ENCODE measurements at regions not wholly inside any gene's neighbourhood (a gene's known extent, or its start where the extent isn't known, plus 50 kb on each side); places are given as distances from the start of the nearest gene placed in this dataset.
"Not testable (repeated sequence)": the region's sequence is repeated elsewhere in the genome, so short reads cannot be mapped to it uniquely, and the experiment has no call there.

- Histone ChIP-seq H2AFZ (ENCODE audit: low read length) (no peak overlapping the region), H3K4me3 (ENCODE audit: low read depth, low read length, poor library complexity, severe bottlenecking) (no peak overlapping the region), H3K36me3 (ENCODE audit: insufficient read depth, low read length) (no peaks in the 10 kb centered on the region), H3K9me3 (ENCODE audit: low read length) (no peaks in the 10 kb centered on the region), H3K4me2 (ENCODE audit: low read length) (no peak overlapping the region), H3K79me2 (ENCODE audit: insufficient read depth, low read length) (no peaks in the 10 kb centered on the region), H3K27ac (ENCODE audit: low read depth, low read length, poor library complexity, severe bottlenecking) (no peak overlapping the region), H4K20me1 (ENCODE audit: insufficient read depth, low read length) (no peaks in the 10 kb centered on the region), H3K9ac (ENCODE audit: low read length) (no peak overlapping the region), H3K4me1 (ENCODE audit: insufficient read depth, low read length, severe bottlenecking) (no peaks in the 10 kb centered on the region), H3K9me2 (ENCODE audit: low read depth, low read length) (no peaks in the 10 kb centered on the region), H3K27me3 (ENCODE audit: insufficient read depth, low read length) (no peaks in the 10 kb centered on the region), H3F3A (ENCODE audit: insufficient read depth, low read length) (no peaks in the 10 kb centered on the region)
- TF ChIP-seq CTCF (IDR thresholded peaks at IDR 0.05; ENCODE audit: low read length) (no peak), EZH2 (IDR thresholded peaks at IDR 0.05; ENCODE audit: borderline replicate concordance, low read length) (no peak)
Measured at GRCh38 chr2:118374974-118375755, 286.9 kb downstream of the INSIG2 start.

DNA sequence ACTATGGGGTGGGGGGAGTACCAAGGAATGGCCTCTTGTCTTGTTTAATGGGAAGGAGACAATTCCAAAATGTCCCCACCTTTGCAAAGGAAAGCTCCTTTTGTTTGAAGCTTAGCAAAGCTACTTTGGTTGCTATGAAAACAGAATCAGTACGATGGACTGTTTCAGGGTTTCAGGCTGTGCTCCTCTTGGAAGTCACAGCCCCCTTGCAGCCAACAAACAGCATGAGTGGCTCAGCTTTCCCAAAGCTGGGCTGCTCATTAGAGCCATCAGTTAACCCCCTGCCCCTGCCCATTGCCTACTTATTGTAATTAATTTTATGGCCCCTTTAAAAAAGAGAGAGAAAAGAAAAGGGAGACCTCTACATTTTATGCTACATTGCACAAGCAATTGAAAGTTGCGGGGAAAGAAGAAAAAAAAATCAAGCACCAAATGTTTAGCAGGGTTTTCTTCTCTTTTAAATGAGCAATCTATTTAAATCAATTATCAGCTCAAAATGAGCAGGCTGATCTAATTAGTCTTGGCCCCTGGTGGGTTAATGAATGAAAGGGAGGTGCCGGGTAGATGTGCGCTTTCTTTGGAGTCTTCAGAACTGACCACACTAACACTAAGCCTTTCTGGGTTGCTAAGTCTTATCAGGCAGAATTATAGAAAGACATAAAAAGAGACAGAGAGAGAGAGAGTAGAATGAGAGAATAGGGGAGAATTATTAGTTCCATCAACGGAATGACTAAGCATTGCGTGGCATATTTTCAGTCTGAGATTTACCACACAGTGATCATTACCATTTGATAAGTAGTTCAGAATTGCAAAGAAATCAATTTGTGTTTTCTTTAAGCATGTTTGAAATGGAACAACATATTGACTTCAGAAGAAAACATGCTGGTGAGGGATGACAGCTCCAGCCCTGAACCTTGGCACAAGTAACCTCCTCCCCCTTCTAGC lies 284.9 kb downstream of the INSIG2 start:
- Histone ChIP-seq H3K36me3 (ENCODE audit: insufficient read depth, low read length) (no peaks in the 10 kb centered on the region), H3F3A (ENCODE audit: insufficient read depth, low read length) (no peaks in the 10 kb centered on the region), H3K9me3 (ENCODE audit: low read length) (no peaks in the 10 kb centered on the region), H3K9me2 (ENCODE audit: low read depth, low read length) (no peaks in the 10 kb centered on the region), H3K9ac (ENCODE audit: low read length) (no peak overlapping the region), H3K27me3 (ENCODE audit: insufficient read depth, low read length) (no peaks in the 10 kb centered on the region), H3K4me2 (ENCODE audit: low read length) (no peak overlapping the region), H3K4me1 (ENCODE audit: insufficient read depth, low read length, severe bottlenecking) (no peaks in the 10 kb centered on the region), H3K4me3 (ENCODE audit: low read depth, low read length, poor library complexity, severe bottlenecking) (no peak overlapping the region), H3K79me2 (ENCODE audit: insufficient read depth, low read length) (no peaks in the 10 kb centered on the region), H3K27ac (ENCODE audit: low read depth, low read length, poor library complexity, severe bottlenecking) (no peak overlapping the region), H2AFZ (ENCODE audit: low read length) (no peak overlapping the region), H4K20me1 (ENCODE audit: insufficient read depth, low read length) (no peaks in the 10 kb centered on the region)
- no peak for TF ChIP-seq CTCF (IDR thresholded peaks at IDR 0.05; ENCODE audit: low read length)
- TF ChIP-seq EZH2 (IDR thresholded peaks at IDR 0.05; ENCODE audit: borderline replicate concordance, low read length) = no peak

DNA sequence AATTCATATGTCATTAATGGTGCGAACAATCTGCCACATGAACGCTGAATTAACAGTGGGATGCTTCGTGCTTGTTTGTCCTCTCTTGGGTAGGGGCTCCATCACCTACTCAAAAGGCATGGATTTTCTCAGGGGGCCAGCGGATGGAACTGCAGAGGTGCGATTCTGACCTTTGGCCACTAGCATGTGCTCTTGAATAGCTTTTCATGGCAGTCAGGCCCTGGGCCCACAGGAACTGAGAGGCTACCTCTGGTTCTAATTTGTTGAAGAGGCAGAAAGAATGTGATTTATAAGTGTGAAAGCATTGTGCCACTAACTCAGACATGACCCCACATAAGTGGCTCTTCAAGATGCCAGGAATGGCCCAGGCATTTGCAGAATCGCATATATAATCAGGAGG lies 283.2 kb downstream of the INSIG2 start:
- no peak for TF ChIP-seq EZH2 (IDR thresholded peaks at IDR 0.05; ENCODE audit: borderline replicate concordance, low read length)
- TF ChIP-seq CTCF (IDR thresholded peaks at IDR 0.05; ENCODE audit: low read length) = peak; percentile 60
- no peak overlapping the region for H3K27ac ChIP-seq (ENCODE audit: low read depth, low read length, poor library complexity, severe bottlenecking)
- no peaks in the 10 kb centered on the region for H4K20me1 ChIP-seq (ENCODE audit: insufficient read depth, low read length)
- no peaks in the 10 kb centered on the region for H3K9me2 ChIP-seq (ENCODE audit: low read depth, low read length)
- H3K36me3 ChIP-seq (ENCODE audit: insufficient read depth, low read length) = no peaks in the 10 kb centered on the region
- no peaks in the 10 kb centered on the region for H3K79me2 ChIP-seq (ENCODE audit: insufficient read depth, low read length)
- no peaks in the 10 kb centered on the region for H3K4me1 ChIP-seq (ENCODE audit: insufficient read depth, low read length, severe bottlenecking)
- no peaks in the 10 kb centered on the region for H3K9me3 ChIP-seq (ENCODE audit: low read length)
- no peaks in the 10 kb centered on the region for H3F3A ChIP-seq (ENCODE audit: insufficient read depth, low read length)
- no peak overlapping the region for H3K4me2 ChIP-seq (ENCODE audit: low read length)
- no peak overlapping the region for H3K4me3 ChIP-seq (ENCODE audit: low read depth, low read length, poor library complexity, severe bottlenecking)
- H2AFZ ChIP-seq (ENCODE audit: low read length) = no peak overlapping the region
- no peaks in the 10 kb centered on the region for H3K27me3 ChIP-seq (ENCODE audit: insufficient read depth, low read length)
- H3K9ac ChIP-seq (ENCODE audit: low read length) = no peak overlapping the region

- H3K79me2 ChIP-seq (ENCODE audit: insufficient read depth, low read length); H3K9me3 ChIP-seq (ENCODE audit: low read length); H4K20me1 ChIP-seq (ENCODE audit: insufficient read depth, low read length); H3K27ac ChIP-seq (ENCODE audit: low read depth, low read length, poor library complexity, severe bottlenecking); H2AFZ ChIP-seq (ENCODE audit: low read length); H3K4me3 ChIP-seq (ENCODE audit: low read depth, low read length, poor library complexity, severe bottlenecking); H3K9me2 ChIP-seq (ENCODE audit: low read depth, low read length); H3K4me2 ChIP-seq (ENCODE audit: low read length); H3K36me3 ChIP-seq (ENCODE audit: insufficient read depth, low read length); H3K4me1 ChIP-seq (ENCODE audit: insufficient read depth, low read length, severe bottlenecking); H3K27me3 ChIP-seq (ENCODE audit: insufficient read depth, low read length); H3F3A ChIP-seq (ENCODE audit: insufficient read depth, low read length); H3K9ac ChIP-seq (ENCODE audit: low read length): not testable (repeated sequence)
Measured at GRCh38 chr2:118369521-118369920, 281.2 kb downstream of the INSIG2 start.
